WTC11 (cell line): ENCODE measurements at regions not wholly inside any gene's neighbourhood (a gene's known extent, or its start where the extent isn't known, plus 50 kb on each side); places are given as distances from the start of the nearest gene placed in this dataset.

Experiments used
- ATAC-seq: fragments of 200-7000 bp; cut with Tn5 transposase; 2 replicates; pipeline ENCODE4 v1.10.0; 2021; ENCODE audit warnings: mild to moderate bottlenecking, moderate library complexity
- CTCF ChIA-PET: fragments of 300-600 bp; sonication (Branson Sonifier 250); formaldehyde crosslinking; loops from one replicate; lab custom pipeline; 2021; ENCODE audit warnings: antibody characterized with exemption; lab: Charles Lee
- POLR2A ChIA-PET: fragments of 350-600 bp; sonication (Branson Sonifier 250); formaldehyde crosslinking; loops from one replicate; lab custom pipeline; 2021; ENCODE audit warnings: antibody characterized with exemption; lab: Charles Lee
- DNase-seq: peaks from one replicate; pipeline ENCODE4 v3.0.0; 2021; ENCODE audit warnings: low spot score
- H3K27ac Mint-ChIP-seq: 2 replicates; pipeline ENCODE4 v1.8.0; 2021; ENCODE audit warnings: mixed read lengths
- H3K27me3 Mint-ChIP-seq: 2 replicates; pipeline ENCODE4 v1.8.0; 2021; ENCODE audit warnings: low read depth, mild to moderate bottlenecking, moderate library complexity, mixed read lengths
- H3K36me3 Mint-ChIP-seq: 2 replicates; pipeline ENCODE4 v1.8.0; 2021; ENCODE audit warnings: mixed read lengths
- H3K4me1 Mint-ChIP-seq: 2 replicates; pipeline ENCODE4 v1.8.0; 2022; ENCODE audit warnings: mixed read lengths
- H3K4me3 Mint-ChIP-seq: 2 replicates; pipeline ENCODE4 v1.8.0; 2021; ENCODE audit warnings: mild to moderate bottlenecking, moderate library complexity, mixed read lengths
- H3K9me3 Mint-ChIP-seq: 2 replicates; pipeline ENCODE4 v1.8.0; 2021; ENCODE audit warnings: mixed read lengths
- CBFB ChIP-seq: sonication (generic); formaldehyde crosslinking; IDR thresholded peaks from 2 replicates; pipeline ENCODE4 v1.8.1; 2022; ENCODE audit warnings: mild to moderate bottlenecking, low read depth, missing genetic modification reagents
- CREM ChIP-seq: sonication (generic); formaldehyde crosslinking; IDR thresholded peaks from 2 replicates; pipeline ENCODE4 v1.8.1; 2022; ENCODE audit warnings: mild to moderate bottlenecking, missing genetic modification reagents, moderate library complexity
- ETV6 ChIP-seq: sonication (generic); formaldehyde crosslinking; IDR thresholded peaks from 2 replicates; pipeline ENCODE4 v1.8.1; 2022; ENCODE audit warnings: mild to moderate bottlenecking, missing genetic modification reagents
- FOXK1 ChIP-seq: sonication (generic); formaldehyde crosslinking; IDR thresholded peaks from 2 replicates; pipeline ENCODE4 v1.8.0; 2022; ENCODE audit warnings: mild to moderate bottlenecking, moderate library complexity, missing genetic modification reagents
- GABPB1 ChIP-seq: sonication (generic); formaldehyde crosslinking; IDR thresholded peaks from 2 replicates; pipeline ENCODE4 v1.8.1; 2023; ENCODE audit warnings: mild to moderate bottlenecking, missing genetic modification reagents
- NR1H2 ChIP-seq: sonication (generic); formaldehyde crosslinking; IDR thresholded peaks from 2 replicates; pipeline ENCODE4 v1.9.0; 2021; ENCODE audit warnings: mild to moderate bottlenecking, moderate library complexity, missing genetic modification reagents
- SMAD4 ChIP-seq: sonication (generic); formaldehyde crosslinking; IDR thresholded peaks from 2 replicates; pipeline ENCODE4 v1.8.0; 2022; ENCODE audit warnings: mild to moderate bottlenecking, missing genetic modification reagents
- TEAD4 ChIP-seq: sonication (generic); formaldehyde crosslinking; IDR thresholded peaks from 2 replicates; pipeline ENCODE4 v1.8.0; 2022; ENCODE audit warnings: mild to moderate bottlenecking, missing genetic modification reagents
- ZNF317 ChIP-seq: sonication (generic); formaldehyde crosslinking; IDR thresholded peaks from 2 replicates; pipeline ENCODE4 v1.8.1; 2023; ENCODE audit warnings: low read depth, mild to moderate bottlenecking, moderate library complexity, missing genetic modification reagents, borderline replicate concordance
- ZNF396 ChIP-seq: fragments of 250-450 bp; sonication (Bioruptor Pico); IDR thresholded peaks from 2 replicates; pipeline ENCODE4 v1.8.0; 2021; ENCODE audit warnings: mild to moderate bottlenecking, moderate library complexity, borderline replicate concordance
- TF ChIP-seq, protein P1 (sequence below): sonication (generic); formaldehyde crosslinking; IDR thresholded peaks from 2 replicates; pipeline ENCODE4 v1.8.0; 2023; ENCODE audit warnings: mild to moderate bottlenecking, missing genetic modification reagents
- TF ChIP-seq, protein P2 (sequence below): sonication (generic); formaldehyde crosslinking; IDR thresholded peaks from 2 replicates; pipeline ENCODE4 v1.8.1; 2023; ENCODE audit warnings: mild to moderate bottlenecking, moderate library complexity, missing genetic modification reagents
- TF ChIP-seq, protein P3 (sequence below): sonication (generic); formaldehyde crosslinking; IDR thresholded peaks from 2 replicates; pipeline ENCODE4 v1.8.1; 2022; ENCODE audit warnings: low read depth, missing genetic modification reagents, borderline replicate concordance
- TF ChIP-seq, protein P4 (sequence below): sonication (generic); formaldehyde crosslinking; IDR thresholded peaks from 2 replicates; pipeline ENCODE4 v1.8.1; 2023; ENCODE audit warnings: mild to moderate bottlenecking, missing genetic modification reagents
- TF ChIP-seq, protein P5 (sequence below): fragments of 250-450 bp; sonication (Bioruptor Pico); IDR thresholded peaks from 2 replicates; pipeline ENCODE4 v1.9.0; 2021; ENCODE audit warnings: mild to moderate bottlenecking, borderline replicate concordance
- TF ChIP-seq, protein P6 (sequence below): fragments of 250-450 bp; sonication (Bioruptor Pico); IDR thresholded peaks from 2 replicates; pipeline ENCODE4 v2.1.2; 2022; ENCODE audit warnings: mild to moderate bottlenecking, moderate library complexity
- TF ChIP-seq, protein P7 (sequence below): sonication (generic); formaldehyde crosslinking; IDR thresholded peaks from 2 replicates; pipeline ENCODE4 v1.8.0; 2022; ENCODE audit warnings: mild to moderate bottlenecking, missing genetic modification reagents

DNA sequence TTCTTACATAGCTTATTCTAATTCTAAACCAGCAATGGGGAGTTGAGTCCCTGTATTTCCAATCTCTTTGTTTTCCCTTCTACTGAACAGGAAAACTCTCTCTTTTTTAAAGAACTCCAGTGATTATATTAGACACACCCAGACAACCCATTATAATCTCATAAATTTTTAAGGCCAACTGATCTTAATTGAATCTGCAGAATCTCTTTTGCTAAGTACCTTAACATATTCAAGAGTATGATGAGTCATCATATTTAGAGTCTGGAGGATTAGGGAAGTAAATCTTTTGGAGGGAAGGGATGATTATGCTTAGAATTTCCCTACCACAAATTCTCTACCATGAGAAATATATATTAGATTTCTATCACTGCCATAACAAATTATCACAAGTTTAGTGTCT, 705.1 kb downstream of the CENPC start (continued):
- TF ChIP-seq CREM (CRISPR knock-in tag) (no peak), ZNF317 (CRISPR knock-in tag) (no peak), GABPB1 (no peak), FOXK1 (no peak)
- TF ChIP-seq, protein P1, sequence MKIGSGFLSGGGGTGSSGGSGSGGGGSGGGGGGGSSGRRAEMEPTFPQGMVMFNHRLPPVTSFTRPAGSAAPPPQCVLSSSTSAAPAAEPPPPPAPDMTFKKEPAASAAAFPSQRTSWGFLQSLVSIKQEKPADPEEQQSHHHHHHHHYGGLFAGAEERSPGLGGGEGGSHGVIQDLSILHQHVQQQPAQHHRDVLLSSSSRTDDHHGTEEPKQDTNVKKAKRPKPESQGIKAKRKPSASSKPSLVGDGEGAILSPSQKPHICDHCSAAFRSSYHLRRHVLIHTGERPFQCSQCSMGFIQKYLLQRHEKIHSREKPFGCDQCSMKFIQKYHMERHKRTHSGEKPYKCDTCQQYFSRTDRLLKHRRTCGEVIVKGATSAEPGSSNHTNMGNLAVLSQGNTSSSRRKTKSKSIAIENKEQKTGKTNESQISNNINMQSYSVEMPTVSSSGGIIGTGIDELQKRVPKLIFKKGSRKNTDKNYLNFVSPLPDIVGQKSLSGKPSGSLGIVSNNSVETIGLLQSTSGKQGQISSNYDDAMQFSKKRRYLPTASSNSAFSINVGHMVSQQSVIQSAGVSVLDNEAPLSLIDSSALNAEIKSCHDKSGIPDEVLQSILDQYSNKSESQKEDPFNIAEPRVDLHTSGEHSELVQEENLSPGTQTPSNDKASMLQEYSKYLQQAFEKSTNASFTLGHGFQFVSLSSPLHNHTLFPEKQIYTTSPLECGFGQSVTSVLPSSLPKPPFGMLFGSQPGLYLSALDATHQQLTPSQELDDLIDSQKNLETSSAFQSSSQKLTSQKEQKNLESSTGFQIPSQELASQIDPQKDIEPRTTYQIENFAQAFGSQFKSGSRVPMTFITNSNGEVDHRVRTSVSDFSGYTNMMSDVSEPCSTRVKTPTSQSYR (CRISPR knock-in tag): no peak
- TF ChIP-seq, protein P2, sequence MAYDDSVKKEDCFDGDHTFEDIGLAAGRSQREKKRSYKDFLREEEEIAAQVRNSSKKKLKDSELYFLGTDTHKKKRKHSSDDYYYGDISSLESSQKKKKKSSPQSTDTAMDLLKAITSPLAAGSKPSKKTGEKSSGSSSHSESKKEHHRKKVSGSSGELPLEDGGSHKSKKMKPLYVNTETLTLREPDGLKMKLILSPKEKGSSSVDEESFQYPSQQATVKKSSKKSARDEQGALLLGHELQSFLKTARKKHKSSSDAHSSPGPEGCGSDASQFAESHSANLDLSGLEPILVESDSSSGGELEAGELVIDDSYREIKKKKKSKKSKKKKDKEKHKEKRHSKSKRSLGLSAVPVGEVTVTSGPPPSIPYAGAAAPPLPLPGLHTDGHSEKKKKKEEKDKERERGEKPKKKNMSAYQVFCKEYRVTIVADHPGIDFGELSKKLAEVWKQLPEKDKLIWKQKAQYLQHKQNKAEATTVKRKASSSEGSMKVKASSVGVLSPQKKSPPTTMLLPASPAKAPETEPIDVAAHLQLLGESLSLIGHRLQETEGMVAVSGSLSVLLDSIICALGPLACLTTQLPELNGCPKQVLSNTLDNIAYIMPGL (CRISPR knock-in tag): no peak

DNA sequence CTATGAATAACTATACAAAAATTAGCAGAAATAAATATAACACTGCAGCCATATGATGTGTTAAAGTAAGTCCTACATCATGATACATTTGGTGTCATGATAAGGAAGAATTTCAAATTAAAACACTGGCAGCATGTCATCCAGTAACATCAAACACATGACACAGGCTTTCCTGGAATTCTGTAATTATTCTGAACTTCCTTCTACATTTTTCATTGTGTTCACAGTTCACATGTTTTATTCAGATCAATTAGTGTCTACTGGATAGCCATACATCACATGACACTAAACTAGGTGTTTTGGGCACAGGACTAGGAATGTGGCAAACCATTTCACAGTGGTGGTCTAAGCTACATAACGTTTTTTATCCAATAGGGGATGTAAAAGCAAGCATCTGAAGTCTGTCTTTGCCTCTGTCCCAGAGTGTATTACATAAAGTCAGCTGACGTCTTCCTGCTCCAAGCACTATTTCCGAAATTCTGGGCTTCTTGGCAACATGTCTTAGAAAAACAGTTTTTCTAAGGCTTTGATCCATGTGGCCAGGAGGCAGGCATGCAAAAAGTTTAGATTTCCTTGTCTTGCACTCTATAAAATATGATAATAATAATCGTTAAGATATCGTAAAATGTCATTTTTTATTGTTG, 707.9 kb downstream of the CENPC start:
- ChIA-PET CTCF (no interaction called here), POLR2A (no interaction called here)
- H3K4me3 Mint-ChIP-seq: no peak overlapping the region
- DNase-seq (no peak), ATAC-seq (no peak)
- H3K27ac Mint-ChIP-seq: no peak overlapping the region
- H3K36me3 Mint-ChIP-seq: peaks cover 16% of the 10 kb centered on the region
- no peaks in the 10 kb centered on the region for H3K27me3 Mint-ChIP-seq
- no peak for TF ChIP-seq NR1H2
- no peak for TF ChIP-seq CREM (CRISPR knock-in tag)
- peaks cover 23% of the 10 kb centered on the region for H3K9me3 Mint-ChIP-seq
- H3K4me1 Mint-ChIP-seq: peaks cover 3% of the 10 kb centered on the region

DNA sequence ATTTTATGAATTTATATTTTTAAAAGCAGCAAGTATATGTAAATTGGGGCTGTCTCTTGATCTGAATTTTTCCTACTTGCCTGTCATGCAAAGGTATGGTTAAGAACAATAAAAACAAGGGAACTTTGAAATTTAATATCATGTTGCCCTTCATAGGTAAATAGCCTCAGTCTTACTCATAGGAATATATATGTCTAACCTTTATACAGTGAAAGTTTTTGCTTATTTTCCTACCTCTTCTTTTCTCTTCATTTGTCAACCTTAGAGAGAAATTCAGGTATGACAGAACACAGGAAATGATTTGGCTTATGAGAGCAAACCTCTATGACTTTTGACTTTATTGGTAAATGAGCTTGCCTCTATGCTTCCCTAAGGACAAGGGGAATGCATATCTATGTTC, 716.0 kb downstream of the CENPC start:
- Mint-ChIP-seq H3K4me1 (peaks cover 3% of the 10 kb centered on the region), H3K9me3 (peaks cover 16% of the 10 kb centered on the region), H3K27me3 (no peaks in the 10 kb centered on the region), H3K27ac (no peak overlapping the region), H3K4me3 (no peak overlapping the region), H3K36me3 (no peaks in the 10 kb centered on the region; the same call in 1 of the 2 replicates)
- DNase-seq (no peak), ATAC-seq (no peak)
- ChIA-PET CTCF (no interaction called here), POLR2A (no interaction called here)
- TF ChIP-seq ZNF396 (CRISPR knock-in tag) (no peak), CBFB (no peak), FOXK1 (no peak), TEAD4 (no peak), SMAD4 (CRISPR knock-in tag) (no peak), ETV6 (CRISPR knock-in tag) (no peak)
- TF ChIP-seq, protein P3, sequence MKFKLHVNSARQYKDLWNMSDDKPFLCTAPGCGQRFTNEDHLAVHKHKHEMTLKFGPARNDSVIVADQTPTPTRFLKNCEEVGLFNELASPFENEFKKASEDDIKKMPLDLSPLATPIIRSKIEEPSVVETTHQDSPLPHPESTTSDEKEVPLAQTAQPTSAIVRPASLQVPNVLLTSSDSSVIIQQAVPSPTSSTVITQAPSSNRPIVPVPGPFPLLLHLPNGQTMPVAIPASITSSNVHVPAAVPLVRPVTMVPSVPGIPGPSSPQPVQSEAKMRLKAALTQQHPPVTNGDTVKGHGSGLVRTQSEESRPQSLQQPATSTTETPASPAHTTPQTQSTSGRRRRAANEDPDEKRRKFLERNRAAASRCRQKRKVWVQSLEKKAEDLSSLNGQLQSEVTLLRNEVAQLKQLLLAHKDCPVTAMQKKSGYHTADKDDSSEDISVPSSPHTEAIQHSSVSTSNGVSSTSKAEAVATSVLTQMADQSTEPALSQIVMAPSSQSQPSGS (CRISPR knock-in tag): no peak
- TF ChIP-seq, protein P4, sequence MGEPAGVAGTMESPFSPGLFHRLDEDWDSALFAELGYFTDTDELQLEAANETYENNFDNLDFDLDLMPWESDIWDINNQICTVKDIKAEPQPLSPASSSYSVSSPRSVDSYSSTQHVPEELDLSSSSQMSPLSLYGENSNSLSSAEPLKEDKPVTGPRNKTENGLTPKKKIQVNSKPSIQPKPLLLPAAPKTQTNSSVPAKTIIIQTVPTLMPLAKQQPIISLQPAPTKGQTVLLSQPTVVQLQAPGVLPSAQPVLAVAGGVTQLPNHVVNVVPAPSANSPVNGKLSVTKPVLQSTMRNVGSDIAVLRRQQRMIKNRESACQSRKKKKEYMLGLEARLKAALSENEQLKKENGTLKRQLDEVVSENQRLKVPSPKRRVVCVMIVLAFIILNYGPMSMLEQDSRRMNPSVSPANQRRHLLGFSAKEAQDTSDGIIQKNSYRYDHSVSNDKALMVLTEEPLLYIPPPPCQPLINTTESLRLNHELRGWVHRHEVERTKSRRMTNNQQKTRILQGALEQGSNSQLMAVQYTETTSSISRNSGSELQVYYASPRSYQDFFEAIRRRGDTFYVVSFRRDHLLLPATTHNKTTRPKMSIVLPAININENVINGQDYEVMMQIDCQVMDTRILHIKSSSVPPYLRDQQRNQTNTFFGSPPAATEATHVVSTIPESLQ (CRISPR knock-in tag): no peak
- TF ChIP-seq, protein P5, sequence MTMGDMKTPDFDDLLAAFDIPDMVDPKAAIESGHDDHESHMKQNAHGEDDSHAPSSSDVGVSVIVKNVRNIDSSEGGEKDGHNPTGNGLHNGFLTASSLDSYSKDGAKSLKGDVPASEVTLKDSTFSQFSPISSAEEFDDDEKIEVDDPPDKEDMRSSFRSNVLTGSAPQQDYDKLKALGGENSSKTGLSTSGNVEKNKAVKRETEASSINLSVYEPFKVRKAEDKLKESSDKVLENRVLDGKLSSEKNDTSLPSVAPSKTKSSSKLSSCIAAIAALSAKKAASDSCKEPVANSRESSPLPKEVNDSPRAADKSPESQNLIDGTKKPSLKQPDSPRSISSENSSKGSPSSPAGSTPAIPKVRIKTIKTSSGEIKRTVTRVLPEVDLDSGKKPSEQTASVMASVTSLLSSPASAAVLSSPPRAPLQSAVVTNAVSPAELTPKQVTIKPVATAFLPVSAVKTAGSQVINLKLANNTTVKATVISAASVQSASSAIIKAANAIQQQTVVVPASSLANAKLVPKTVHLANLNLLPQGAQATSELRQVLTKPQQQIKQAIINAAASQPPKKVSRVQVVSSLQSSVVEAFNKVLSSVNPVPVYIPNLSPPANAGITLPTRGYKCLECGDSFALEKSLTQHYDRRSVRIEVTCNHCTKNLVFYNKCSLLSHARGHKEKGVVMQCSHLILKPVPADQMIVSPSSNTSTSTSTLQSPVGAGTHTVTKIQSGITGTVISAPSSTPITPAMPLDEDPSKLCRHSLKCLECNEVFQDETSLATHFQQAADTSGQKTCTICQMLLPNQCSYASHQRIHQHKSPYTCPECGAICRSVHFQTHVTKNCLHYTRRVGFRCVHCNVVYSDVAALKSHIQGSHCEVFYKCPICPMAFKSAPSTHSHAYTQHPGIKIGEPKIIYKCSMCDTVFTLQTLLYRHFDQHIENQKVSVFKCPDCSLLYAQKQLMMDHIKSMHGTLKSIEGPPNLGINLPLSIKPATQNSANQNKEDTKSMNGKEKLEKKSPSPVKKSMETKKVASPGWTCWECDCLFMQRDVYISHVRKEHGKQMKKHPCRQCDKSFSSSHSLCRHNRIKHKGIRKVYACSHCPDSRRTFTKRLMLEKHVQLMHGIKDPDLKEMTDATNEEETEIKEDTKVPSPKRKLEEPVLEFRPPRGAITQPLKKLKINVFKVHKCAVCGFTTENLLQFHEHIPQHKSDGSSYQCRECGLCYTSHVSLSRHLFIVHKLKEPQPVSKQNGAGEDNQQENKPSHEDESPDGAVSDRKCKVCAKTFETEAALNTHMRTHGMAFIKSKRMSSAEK (CRISPR knock-in tag): no peak
- TF ChIP-seq, protein P6, sequence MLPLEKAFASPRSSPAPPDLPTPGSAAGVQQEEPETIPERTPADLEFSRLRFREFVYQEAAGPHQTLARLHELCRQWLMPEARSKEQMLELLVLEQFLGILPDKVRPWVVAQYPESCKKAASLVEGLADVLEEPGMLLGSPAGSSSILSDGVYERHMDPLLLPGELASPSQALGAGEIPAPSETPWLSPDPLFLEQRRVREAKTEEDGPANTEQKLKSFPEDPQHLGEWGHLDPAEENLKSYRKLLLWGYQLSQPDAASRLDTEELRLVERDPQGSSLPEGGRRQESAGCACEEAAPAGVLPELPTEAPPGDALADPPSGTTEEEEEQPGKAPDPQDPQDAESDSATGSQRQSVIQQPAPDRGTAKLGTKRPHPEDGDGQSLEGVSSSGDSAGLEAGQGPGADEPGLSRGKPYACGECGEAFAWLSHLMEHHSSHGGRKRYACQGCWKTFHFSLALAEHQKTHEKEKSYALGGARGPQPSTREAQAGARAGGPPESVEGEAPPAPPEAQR (CRISPR knock-in tag): no peak
- TF ChIP-seq, protein P7, sequence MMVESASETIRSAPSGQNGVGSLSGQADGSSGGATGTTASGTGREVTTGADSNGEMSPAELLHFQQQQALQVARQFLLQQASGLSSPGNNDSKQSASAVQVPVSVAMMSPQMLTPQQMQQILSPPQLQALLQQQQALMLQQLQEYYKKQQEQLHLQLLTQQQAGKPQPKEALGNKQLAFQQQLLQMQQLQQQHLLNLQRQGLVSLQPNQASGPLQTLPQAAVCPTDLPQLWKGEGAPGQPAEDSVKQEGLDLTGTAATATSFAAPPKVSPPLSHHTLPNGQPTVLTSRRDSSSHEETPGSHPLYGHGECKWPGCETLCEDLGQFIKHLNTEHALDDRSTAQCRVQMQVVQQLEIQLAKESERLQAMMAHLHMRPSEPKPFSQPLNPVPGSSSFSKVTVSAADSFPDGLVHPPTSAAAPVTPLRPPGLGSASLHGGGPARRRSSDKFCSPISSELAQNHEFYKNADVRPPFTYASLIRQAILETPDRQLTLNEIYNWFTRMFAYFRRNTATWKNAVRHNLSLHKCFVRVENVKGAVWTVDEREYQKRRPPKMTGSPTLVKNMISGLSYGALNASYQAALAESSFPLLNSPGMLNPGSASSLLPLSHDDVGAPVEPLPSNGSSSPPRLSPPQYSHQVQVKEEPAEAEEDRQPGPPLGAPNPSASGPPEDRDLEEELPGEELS (CRISPR knock-in tag): no peak
